IMR-90 (cell line): ENCODE measurements at regions not wholly inside any gene's neighbourhood (a gene's known extent, or its start where the extent isn't known, plus 50 kb on each side); places are given as distances from the start of the nearest gene placed in this dataset.

Experiments used
- ATAC-seq: fragments of 200-7000 bp; cut with Tn5 transposase; 2 replicates; pipeline ENCODE4 v1.9.1; 2020; ENCODE audit warnings: low read depth, mild to moderate bottlenecking, moderate library complexity
- BruUV-seq: library from RNA; stranded (reverse); fragments of 400-500 nt; replicated peaks from 2 replicates; lab custom pipeline; 2021; lab: Mats Ljungman, UMichigan
- CTCF ChIA-PET: fragments of 300-600 bp; formaldehyde crosslinking; extraction: SDS; loops from one replicate; lab custom pipeline; 2021; ENCODE audit warnings: antibody characterized with exemption; lab: Yijun Ruan, JAX
- POLR2A ChIA-PET: fragments of 300-600 bp; sonication (Branson Sonifier 250); formaldehyde crosslinking; loops from one replicate; lab custom pipeline; 2022; ENCODE audit warnings: antibody characterized with exemption; ENCODE audit not compliant: unreplicated experiment; lab: Charles Lee
- DNase-seq: peaks from one replicate; pipeline ENCODE4 v3.0.0; 2013
- H2AFZ ChIP-seq: replicated peaks from 2 replicates; pipeline ENCODE3; 2013; ENCODE audit warnings: low read length, mild to moderate bottlenecking; ENCODE audit not compliant: poor library complexity
- H2AK5ac ChIP-seq: 2 replicates; pipeline ENCODE4 v1.6.1; 2013; ENCODE audit warnings: low read depth, low read length, inconsistent platforms
- H2AK9ac ChIP-seq: replicated peaks from 2 replicates; pipeline ENCODE3; 2013; ENCODE audit warnings: mild to moderate bottlenecking, low read depth, low read length, moderate library complexity; ENCODE audit not compliant: poor library complexity
- H2BK120ac ChIP-seq: 2 replicates; pipeline ENCODE4 v1.6.1; 2013; ENCODE audit warnings: low read depth, low read length, inconsistent platforms
- H2BK15ac ChIP-seq: 3 replicates; pipeline ENCODE4 v1.6.1; 2013; ENCODE audit warnings: low read depth, low read length, inconsistent platforms
- H2BK20ac ChIP-seq: 2 replicates; pipeline ENCODE4 v1.6.1; 2013; ENCODE audit warnings: low read depth, mild to moderate bottlenecking, inconsistent platforms, low read length, moderate library complexity
- H2BK5ac ChIP-seq: 2 replicates; pipeline ENCODE4 v1.6.1; 2013; ENCODE audit warnings: mild to moderate bottlenecking, low read depth, low read length, inconsistent platforms; ENCODE audit not compliant: poor library complexity, severe bottlenecking
- H3K14ac ChIP-seq: replicated peaks from 2 replicates; pipeline ENCODE4 v1.6.1; 2013; ENCODE audit warnings: low read depth, low read length, inconsistent platforms
- H3K18ac ChIP-seq: 2 replicates; pipeline ENCODE4 v1.6.1; 2013; ENCODE audit warnings: low read depth, low read length, control low read depth
- H3K23ac ChIP-seq: 2 replicates; pipeline ENCODE4 v1.6.1; 2013; ENCODE audit warnings: low read depth, low read length, inconsistent platforms
- H3K27ac ChIP-seq: 2 replicates; pipeline ENCODE4 v1.5.1; 2013; ENCODE audit warnings: mild to moderate bottlenecking, control low read depth, low read length; ENCODE audit not compliant: insufficient read depth
- H3K27me3 ChIP-seq: 2 replicates; pipeline ENCODE4 v1.6.1; 2013; ENCODE audit warnings: low read length; ENCODE audit not compliant: control insufficient read depth, insufficient read depth
- H3K36me3 ChIP-seq: 2 replicates; pipeline ENCODE4 v1.6.1; 2013; ENCODE audit warnings: low read length, mixed read lengths; ENCODE audit not compliant: control insufficient read depth, insufficient read depth
- H3K4ac ChIP-seq: 2 replicates; pipeline ENCODE4 v1.6.1; 2013; ENCODE audit warnings: low read depth, low read length, inconsistent platforms
- H3K4me1 ChIP-seq: 2 replicates; pipeline ENCODE4 v1.6.1; 2013; ENCODE audit warnings: low read length, mixed read lengths; ENCODE audit not compliant: control insufficient read depth, insufficient read depth
- H3K4me2 ChIP-seq: 2 replicates; pipeline ENCODE4 v1.6.1; 2013; ENCODE audit warnings: low read depth, mild to moderate bottlenecking, control low read depth, low read length, moderate library complexity
- H3K4me3 ChIP-seq: 2 replicates; pipeline ENCODE4 v1.5.1; 2013; ENCODE audit warnings: low read depth, mild to moderate bottlenecking, control low read depth, low read length, moderate library complexity; ENCODE audit not compliant: insufficient read depth
- H3K56ac ChIP-seq: 2 replicates; pipeline ENCODE4 v1.6.1; 2013; ENCODE audit warnings: low read length, inconsistent platforms; ENCODE audit not compliant: insufficient read depth; ENCODE audit errors: extremely low read depth
- H3K79me1 ChIP-seq, 2 experiments: 2 replicates each; pipeline ENCODE4 v1.6.1; 2013; ENCODE audit warnings: low read length in 2 of 2, inconsistent platforms in 1 of 2, low read depth in 1 of 2
- H3K9ac ChIP-seq: 2 replicates; pipeline ENCODE4 v1.6.1; 2013; ENCODE audit warnings: low read depth, low read length, control low read depth
- H3K9me1 ChIP-seq: 2 replicates; pipeline ENCODE4 v1.6.1; 2013; ENCODE audit warnings: low read length, inconsistent platforms; ENCODE audit not compliant: insufficient read depth
- H3K9me3 ChIP-seq: 2 replicates; pipeline ENCODE4 v1.6.1; 2013; ENCODE audit warnings: low read length; ENCODE audit not compliant: control insufficient read depth, insufficient read depth
- H4K20me1 ChIP-seq: 2 replicates; pipeline ENCODE4 v1.6.1; 2013; ENCODE audit warnings: low read length, inconsistent platforms; ENCODE audit not compliant: insufficient read depth
- H4K5ac ChIP-seq: 2 replicates; pipeline ENCODE4 v1.6.1; 2013; ENCODE audit warnings: mild to moderate bottlenecking, low read depth, low read length, control low read depth
- H4K8ac ChIP-seq, 2 experiments: 2 replicates each; pipeline ENCODE4 v1.6.1; 2013; ENCODE audit warnings: low read depth in 2 of 2, low read length in 2 of 2, control low read depth in 1 of 2, inconsistent platforms in 1 of 2
- H4K91ac ChIP-seq: 2 replicates; pipeline ENCODE4 v1.6.1; 2013; ENCODE audit warnings: low read depth, low read length, inconsistent platforms; ENCODE audit not compliant: insufficient read depth
- BHLHE40 ChIP-seq: fragments of 150-350 bp; IDR thresholded peaks from 2 replicates; pipeline ENCODE4 v1.6.1; 2016; ENCODE audit warnings: mild to moderate bottlenecking, low read depth, low read length
- CHD1 ChIP-seq: IDR thresholded peaks from 2 replicates; pipeline ENCODE4 v1.6.1; 2012; ENCODE audit warnings: low read depth, low read length, improper control_type of control experiment
- CTCF ChIP-seq: conservative IDR thresholded peaks from 2 replicates; pipeline ENCODE4 v1.5.1; 2012; ENCODE audit warnings: mild to moderate bottlenecking, low read depth, low read length, improper control_type of control experiment
- MAFK ChIP-seq: IDR thresholded peaks from 2 replicates; pipeline ENCODE4 v1.6.1; 2012; ENCODE audit warnings: low read depth, low read length, improper control_type of control experiment
- NFE2L2 ChIP-seq: fragments of 150-350 bp; IDR thresholded peaks from 2 replicates; pipeline ENCODE4 v1.6.1; 2016; ENCODE audit warnings: low read depth, mild to moderate bottlenecking, low read length
- POLR2A ChIP-seq: IDR thresholded peaks from 2 replicates; pipeline ENCODE4 v1.6.1; 2012; ENCODE audit warnings: mild to moderate bottlenecking, low read depth, low read length
- RFX5 ChIP-seq: IDR thresholded peaks from 2 replicates; pipeline ENCODE4 v1.8.0; 2012; ENCODE audit warnings: low read depth, mild to moderate bottlenecking, low read length, moderate library complexity
- SMC3 ChIP-seq: fragments of 150-350 bp; IDR thresholded peaks from 2 replicates; pipeline ENCODE4 v1.6.1; 2016; ENCODE audit warnings: low read depth, mild to moderate bottlenecking, antibody characterized with exemption, low read length, moderate library complexity
- USF2 ChIP-seq: fragments of 150-350 bp; IDR thresholded peaks from 2 replicates; pipeline ENCODE4 v1.6.1; 2017; ENCODE audit warnings: mild to moderate bottlenecking, antibody characterized with exemption, low read length, low read depth
- WGBS, 2 experiments: methylation state at CpG; one replicate each; pipeline versions ENCODE4 v1.1.5 to v1.1.7; 2013; ENCODE audit warnings: missing lambda C conversion rate in 2 of 2; ENCODE audit not compliant: insufficient read length in 1 of 2; ENCODE audit errors: extremely low coverage in 2 of 2; 5-methylcytosine and 5-hydroxymethylcytosine counted together
- dilution Hi-C: fragments of 300-500 bp; cut with HindIII; formaldehyde crosslinking; loops from one replicate; pipeline ENCODE4 v1.14.3; 2018; ENCODE audit warnings: low sequenced_read_pairs; ENCODE audit not compliant: unreplicated experiment
- in situ Hi-C: fragments of 300-500 bp; cut with MboI; formaldehyde crosslinking; loops from 3 replicates; pipeline ENCODE4 v1.14.3; 2019; ENCODE audit warnings: low sequenced_read_pairs, inconsistent platforms, mixed read lengths
- intact Hi-C: fragments of 100-400 bp; cut with micrococcal nuclease; formaldehyde crosslinking; loops from 2 replicates; pipeline ENCODE4 v1.10.0; 2022

- Histone ChIP-seq H3K4me1 (peaks cover 4% of the 10 kb centered on the region), H3K27ac (no peak overlapping the region), H2AK5ac (no peak overlapping the region), H2BK120ac (no peak overlapping the region), H3K14ac (no peak overlapping the region), H4K5ac (no peak overlapping the region), H3K56ac (no peak overlapping the region), H3K9me3 (no peaks in the 10 kb centered on the region), H3K4me3 (no peak overlapping the region), H3K9ac (no peak overlapping the region), H3K4me2 (no peak overlapping the region), H3K9me1 (0 out of 2 replicates have a peak, but pooled peaks cover 2% of the 10 kb centered on the region), H4K91ac (no peak overlapping the region), H2BK15ac (no peak overlapping the region), H4K8ac (no peak overlapping the region), H4K20me1 (no peaks in the 10 kb centered on the region), H3K79me1 (no peaks in the 10 kb centered on the region), H3K4ac (no peak overlapping the region), H2AFZ (no peak overlapping the region), H3K27me3 (no peaks in the 10 kb centered on the region), H3K18ac (no peak overlapping the region), H3K23ac (no peak overlapping the region), H2BK5ac (no peak overlapping the region), H3K36me3 (no peaks in the 10 kb centered on the region), H2AK9ac (no peak overlapping the region), H2BK20ac (no peak overlapping the region)
- BruUV-seq: no TSS peak
- CTCF ChIA-PET: no interaction called here
- no peak for DNase-seq
- TF ChIP-seq SMC3 (no peak), POLR2A (no peak), CTCF (no peak), BHLHE40 (no peak), USF2 (no peak), NFE2L2 (no peak), MAFK (no peak), CHD1 (no peak), RFX5 (no peak)
- intact Hi-C loops: no loop called here
- ATAC-seq: no peak
- dilution Hi-C loops: no loop called here
- in situ Hi-C loops: no loop called here
- POLR2A ChIA-PET: no interaction called here
- WGBS, 2 experiments: 100% methylated on average over 1 of the region's 5 CpGs; no CpG with 5 or more reads in 1 of the 2 experiments
These were observed 57.4 kb upstream of the ARSJ start for GRCh38 chr4:114036864-114037263.
